B cell (primary cell): ENCODE measurements at regions not wholly inside any gene's neighbourhood (a gene's known extent, or its start where the extent isn't known, plus 50 kb on each side); places are given as distances from the start of the nearest gene placed in this dataset.

Experiments used
- ATAC-seq: fragments of 200-7000 bp; cut with Tn5 transposase; one replicate; pipeline ENCODE4 v1.10.0; 2021; ENCODE audit warnings: low read depth, mild to moderate bottlenecking, moderate number of reproducible peaks, moderate library complexity
- CTCF ChIA-PET: fragments of 350-600 bp; sonication (Branson Sonifier 250); formaldehyde crosslinking; loops from one replicate; lab custom pipeline; 2021; ENCODE audit warnings: antibody characterized with exemption, inconsistent platforms; lab: Charles Lee
- POLR2A ChIA-PET: fragments of 350-600 bp; sonication (Branson Sonifier 250); formaldehyde crosslinking; loops from one replicate; lab custom pipeline; 2021; ENCODE audit warnings: antibody characterized with exemption; lab: Charles Lee
- DNase-seq: peaks from one replicate; pipeline ENCODE4 v3.0.0; 2013
- H2AFZ ChIP-seq: 2 replicates; pipeline ENCODE4 v1.6.1; 2012; ENCODE audit warnings: mild to moderate bottlenecking, low read depth, low read length; ENCODE audit not compliant: insufficient read depth, poor library complexity, severe bottlenecking
- H3K27ac ChIP-seq, 2 donors: 1 replicate in 1 of 2; 2 replicates in 1 of 2; pipeline ENCODE4 v1.5.1; 2012 to 2013; ENCODE audit warnings: low read length in 2 of 2, mild to moderate bottlenecking in 2 of 2, moderate library complexity in 1 of 2
- H3K27me3 ChIP-seq, 4 experiments: fragments of 200-600 bp in 1 of 4; sonication (generic) in 1 of 4; replicated peaks in 1 of 4; 1 replicate in 2 of 4; 2 replicates in 2 of 4; pipeline versions ENCODE4 v1.6.1 to v1.7.0; 2013 to 2016; ENCODE audit warnings: low read length in 3 of 4, mild to moderate bottlenecking in 2 of 4, mixed read lengths in 1 of 4, moderate library complexity in 1 of 4; ENCODE audit not compliant: insufficient read depth in 4 of 4, control insufficient read depth in 3 of 4; ENCODE audit errors: control extremely low read depth in 1 of 4
- H3K36me3 ChIP-seq, 2 experiments: replicated peaks in 1 of 2; 1 replicate in 1 of 2; 2 replicates in 1 of 2; pipeline versions ENCODE4 v1.6.1 to v1.7.1; 2013; ENCODE audit warnings: low read length in 1 of 2; ENCODE audit not compliant: insufficient read depth in 2 of 2, control insufficient read depth in 1 of 2; ENCODE audit errors: control extremely low read depth in 1 of 2, extremely low read depth in 1 of 2
- H3K4me1 ChIP-seq, 2 donors: fragments of 200-600 bp in 1 of 2; sonication (generic) in 1 of 2; 1 replicate in 1 of 2; 2 replicates in 1 of 2; pipeline versions ENCODE4 v1.5.1 to v1.6.1; 2013 to 2017; ENCODE audit warnings: low read length in 2 of 2; ENCODE audit not compliant: control insufficient read depth in 2 of 2, insufficient read depth in 2 of 2
- H3K4me2 ChIP-seq: replicated peaks from 2 replicates; pipeline ENCODE3; 2012; ENCODE audit warnings: mild to moderate bottlenecking, low read depth, low read length; ENCODE audit not compliant: poor library complexity, severe bottlenecking
- H3K4me3 ChIP-seq, 5 experiments: fragments of 200-600 bp in 1 of 5; sonication (generic) in 1 of 5; 1 replicate in 3 of 5; 2 replicates in 2 of 5; pipeline versions ENCODE4 v1.5.1 to v1.7.0; 2011 to 2016; ENCODE audit warnings: low read length in 4 of 5, mild to moderate bottlenecking in 4 of 5, low read depth in 2 of 5, control low read depth in 1 of 5, moderate library complexity in 1 of 5; ENCODE audit not compliant: insufficient read depth in 1 of 5; ENCODE audit errors: control extremely low read depth in 1 of 5, extremely low read depth in 1 of 5
- H3K79me2 ChIP-seq: fragments of 200-600 bp; sonication (generic); one replicate; pipeline ENCODE4 v1.6.0; 2016; ENCODE audit warnings: low read length; ENCODE audit not compliant: control insufficient read depth, insufficient read depth
- H3K9ac ChIP-seq: fragments of 200-600 bp; sonication (generic); 2 replicates; pipeline ENCODE4 v1.6.1; 2017; ENCODE audit warnings: mild to moderate bottlenecking, low read length, moderate library complexity
- H3K9me3 ChIP-seq, 3 donors: one replicate each; pipeline versions ENCODE4 v1.6.1 to v1.7.1; 2013; ENCODE audit warnings: low read length in 2 of 3; ENCODE audit not compliant: control insufficient read depth in 2 of 3, insufficient read depth in 1 of 3; ENCODE audit errors: control extremely low read depth in 1 of 3
- H4K20me1 ChIP-seq: 2 replicates; pipeline ENCODE4 v1.6.0; 2012; ENCODE audit warnings: mild to moderate bottlenecking, low read length; ENCODE audit not compliant: insufficient read depth, control insufficient read depth, poor library complexity, severe bottlenecking
- H3K27ac Mint-ChIP-seq: one replicate; pipeline ENCODE4 v1.8.0; 2021; ENCODE audit warnings: mixed read lengths
- H3K27me3 Mint-ChIP-seq: one replicate; pipeline ENCODE4 v1.8.0; 2021; ENCODE audit warnings: mixed read lengths
- H3K4me1 Mint-ChIP-seq: one replicate; pipeline ENCODE4 v1.8.0; 2021; ENCODE audit warnings: mixed read lengths
- H3K4me3 Mint-ChIP-seq: one replicate; pipeline ENCODE4 v1.8.0; 2021; ENCODE audit warnings: mixed read lengths
- H3K9me3 Mint-ChIP-seq: one replicate; pipeline ENCODE4 v1.8.0; 2022; ENCODE audit warnings: mixed read lengths; ENCODE audit not compliant: insufficient read depth
- CTCF ChIP-seq: fragments of 200-600 bp; IDR thresholded peaks from one replicate; pipeline ENCODE4 v1.8.0; 2022; ENCODE audit warnings: antibody characterized with exemption, mild to moderate bottlenecking
- EZH2 ChIP-seq: IDR thresholded peaks from 2 replicates; pipeline ENCODE4 v1.6.1; 2012; ENCODE audit warnings: borderline replicate concordance, low read depth, mild to moderate bottlenecking, moderate library complexity, low read length; ENCODE audit not compliant: insufficient read depth, poor library complexity, severe bottlenecking
- WGBS: methylation state at CpG from one replicate; pipeline ENCODE4 v1.1.5; 2013; ENCODE audit warnings: missing lambda C conversion rate; ENCODE audit not compliant: insufficient coverage; 5-methylcytosine and 5-hydroxymethylcytosine counted together
- intact Hi-C: fragments of 100-400 bp; cut with micrococcal nuclease; formaldehyde crosslinking; loops from one replicate; pipeline ENCODE4 v1.10.0; 2022

GRCh38 chr12:41968599-41968998, 176.1 kb downstream of the GXYLT1 start:
- Histone ChIP-seq H3K4me2 (no peak overlapping the region), H3K9ac (no peak overlapping the region), H3K27ac (no peak overlapping the region), H2AFZ (no peak overlapping the region), H4K20me1 (no peaks in the 10 kb centered on the region), H3K4me1 (no peaks in the 10 kb centered on the region), H3K4me3 (no peak overlapping the region), H3K79me2 (no peaks in the 10 kb centered on the region), H3K27me3 (no peaks in the 10 kb centered on the region), H3K9me3 (no peaks in the 10 kb centered on the region), H3K36me3 (no peaks in the 10 kb centered on the region)
- H3K4me1 Mint-ChIP-seq: no peaks in the 10 kb centered on the region
- no peak overlapping the region for H3K27ac Mint-ChIP-seq
- ATAC-seq (no peak), DNase-seq (no peak)
- peaks cover 6% of the 10 kb centered on the region for H3K27me3 Mint-ChIP-seq
- no peaks in the 10 kb centered on the region for H3K9me3 Mint-ChIP-seq
- CTCF ChIA-PET: interaction anchor here (0.6 kb wide), 1 partner anchor 336 kb away, joined by 4 read pairs; no protein-coding TSS in a partner anchor
- H3K4me3 Mint-ChIP-seq: no peak overlapping the region
- no peak for TF ChIP-seq EZH2
- TF ChIP-seq CTCF: no peak
- POLR2A ChIA-PET: no interaction called here
- intact Hi-C loops: no loop called here

GRCh38 chr12:41967668-41968500, 176.8 kb downstream of the GXYLT1 start:
- peaks cover 6% of the 10 kb centered on the region for H3K27me3 Mint-ChIP-seq
- Histone ChIP-seq H3K27ac (no peak overlapping the region), H3K36me3 (no peaks in the 10 kb centered on the region), H3K9ac (no peak overlapping the region), H3K9me3 (no peaks in the 10 kb centered on the region), H3K79me2 (no peaks in the 10 kb centered on the region), H4K20me1 (no peaks in the 10 kb centered on the region), H2AFZ (no peak overlapping the region), H3K4me2 (no peak overlapping the region), H3K4me3 (no peak overlapping the region), H3K4me1 (no peaks in the 10 kb centered on the region), H3K27me3 (no peaks in the 10 kb centered on the region)
- WGBS: 86% methylated on average over 13 of the region's 14 CpGs
- ChIA-PET POLR2A (no interaction called here), CTCF (interaction anchor here (0.6 kb wide), 1 partner anchor 337 kb away, joined by 4 read pairs; no protein-coding TSS in a partner anchor)
- TF ChIP-seq CTCF (no peak), EZH2 (no peak)
- ATAC-seq: no peak
- H3K9me3 Mint-ChIP-seq: no peaks in the 10 kb centered on the region
- H3K4me1 Mint-ChIP-seq: no peaks in the 10 kb centered on the region
- H3K4me3 Mint-ChIP-seq: no peak overlapping the region
- DNase-seq: no peak
- no peak overlapping the region for H3K27ac Mint-ChIP-seq
- intact Hi-C loops: no loop called here
